CD14-positive monocyte (primary cell): ENCODE measurements at regions not wholly inside any gene's neighbourhood (a gene's known extent, or its start where the extent isn't known, plus 50 kb on each side); places are given as distances from the start of the nearest gene placed in this dataset.

Experiments
- DNase-seq, 3 donors: peaks; one replicate each; pipeline ENCODE4 v3.0.0-alpha.2; 2011 to 2022
- H2AFZ ChIP-seq: 2 replicates; pipeline ENCODE4 v1.6.0; 2012; ENCODE audit warnings: mild to moderate bottlenecking, low read depth, low read length, inconsistent platforms; ENCODE audit not compliant: insufficient read depth, poor library complexity, severe bottlenecking
- H3K27ac ChIP-seq, 2 donors: 1 replicate in 1 of 2; 2 replicates in 1 of 2; pipeline ENCODE4 v1.5.1; 2012 to 2013; ENCODE audit warnings: low read length in 2 of 2, control low read depth in 1 of 2, inconsistent platforms in 1 of 2, low read depth in 1 of 2, mild to moderate bottlenecking in 1 of 2
- H3K27me3 ChIP-seq, 2 donors: one replicate each; pipeline versions ENCODE4 v1.6.0 to v1.6.1; 2011 to 2013; ENCODE audit warnings: low read length in 2 of 2; ENCODE audit not compliant: control insufficient read depth in 2 of 2, insufficient read depth in 2 of 2
- H3K36me3 ChIP-seq, 2 donors: replicated peaks in 1 of 2; 1 replicate in 1 of 2; 2 replicates in 1 of 2; pipeline versions ENCODE4 v1.5.1 to v1.6.1; 2012 to 2013; ENCODE audit warnings: low read length in 2 of 2, control low read depth in 1 of 2, inconsistent platforms in 1 of 2, mild to moderate bottlenecking in 1 of 2; ENCODE audit not compliant: insufficient read depth in 2 of 2, control insufficient read depth in 1 of 2
- H3K4me1 ChIP-seq, 2 donors: 1 replicate in 1 of 2; 2 replicates in 1 of 2; pipeline versions ENCODE4 v1.5.1 to v1.6.1; 2012 to 2013; ENCODE audit warnings: low read length in 2 of 2, control low read depth in 1 of 2, inconsistent platforms in 1 of 2, mild to moderate bottlenecking in 1 of 2, moderate library complexity in 1 of 2; ENCODE audit not compliant: insufficient read depth in 2 of 2, control insufficient read depth in 1 of 2
- H3K4me2 ChIP-seq: replicated peaks from 2 replicates; pipeline ENCODE3; 2012; ENCODE audit warnings: low read length, moderate library complexity, mild to moderate bottlenecking; ENCODE audit not compliant: poor library complexity, severe bottlenecking; ENCODE audit errors: extremely low read depth
- H3K4me3 ChIP-seq, 3 experiments: fragments of 200-600 bp in 1 of 3; sonication (generic) in 1 of 3; replicated peaks in 1 of 3; 1 replicate in 2 of 3; 2 replicates in 1 of 3; pipeline ENCODE4 v1.5.1; 2011 to 2013; ENCODE audit warnings: low read length in 3 of 3, mild to moderate bottlenecking in 3 of 3, control low read depth in 2 of 3, low read depth in 2 of 3, inconsistent platforms in 1 of 3, moderate library complexity in 1 of 3
- H3K79me2 ChIP-seq: 2 replicates; pipeline ENCODE4 v1.6.0; 2012; ENCODE audit warnings: mild to moderate bottlenecking, control low read depth, inconsistent platforms, low read length, moderate library complexity; ENCODE audit not compliant: insufficient read depth
- H3K9ac ChIP-seq: 2 replicates; pipeline ENCODE4 v1.6.0; 2017; ENCODE audit warnings: low read length, mild to moderate bottlenecking; ENCODE audit not compliant: insufficient read depth, poor library complexity, severe bottlenecking
- H3K9me3 ChIP-seq, 2 donors: replicated peaks in 1 of 2; 1 replicate in 1 of 2; 2 replicates in 1 of 2; pipeline versions ENCODE4 v1.5.1 to v1.6.1; 2012 to 2013; ENCODE audit warnings: low read length in 2 of 2, control low read depth in 1 of 2; ENCODE audit not compliant: control insufficient read depth in 1 of 2, insufficient read depth in 1 of 2
- H4K20me1 ChIP-seq: 2 replicates; pipeline ENCODE4 v1.6.0; 2012; ENCODE audit warnings: mild to moderate bottlenecking, low read length, control low read depth, moderate library complexity; ENCODE audit not compliant: insufficient read depth
- H3K27ac Mint-ChIP-seq, 7 donors: one replicate each; pipeline ENCODE4 v1.8.0; 2020; ENCODE audit warnings: mild to moderate bottlenecking in 7 of 7, mixed read lengths in 7 of 7, moderate library complexity in 6 of 7, inconsistent platforms in 2 of 7
- H3K27me3 Mint-ChIP-seq, 3 donors: one replicate each; pipeline ENCODE4 v1.8.0; 2021 to 2022; ENCODE audit warnings: low read depth in 3 of 3, mild to moderate bottlenecking in 3 of 3, mixed read lengths in 3 of 3, moderate library complexity in 3 of 3, inconsistent platforms in 1 of 3
- H3K36me3 Mint-ChIP-seq, 2 donors: one replicate each; pipeline ENCODE4 v1.8.0; 2020; ENCODE audit warnings: mixed read lengths in 2 of 2, inconsistent platforms in 1 of 2, mild to moderate bottlenecking in 1 of 2
- H3K4me1 Mint-ChIP-seq: one replicate; pipeline ENCODE4 v1.8.0; 2020; ENCODE audit warnings: mild to moderate bottlenecking, mixed read lengths
- H3K4me3 Mint-ChIP-seq, 2 donors: one replicate each; pipeline ENCODE4 v1.8.0; 2020; ENCODE audit warnings: mild to moderate bottlenecking in 2 of 2, mixed read lengths in 2 of 2, moderate library complexity in 1 of 2
- H3K9me3 Mint-ChIP-seq, 7 donors: one replicate each; pipeline ENCODE4 v1.8.0; 2020 to 2022; ENCODE audit warnings: mixed read lengths in 7 of 7, mild to moderate bottlenecking in 6 of 7, moderate library complexity in 6 of 7, inconsistent platforms in 2 of 7
- CTCF ChIP-seq: fragments of 200-600 bp; IDR thresholded peaks from one replicate; pipeline ENCODE4 v1.8.0; 2022; ENCODE audit warnings: antibody characterized with exemption, mild to moderate bottlenecking
- WGBS: methylation state at CpG from one replicate; pipeline ENCODE4 v1.1.5; 2013; ENCODE audit warnings: missing lambda C conversion rate; ENCODE audit not compliant: insufficient coverage; 5-methylcytosine and 5-hydroxymethylcytosine counted together
- intact Hi-C, 2 donors: fragments of 100-400 bp; cut with micrococcal nuclease; formaldehyde crosslinking; loops; one replicate each; pipeline versions ENCODE4 v1.15.0 to v1.15.1; 2023

GRCh38 chr13:110097013-110097412 lies 209.9 kb downstream of the COL4A1 start:
- Histone ChIP-seq H3K36me3 (no peaks in the 10 kb centered on the region), H3K9ac (no peak overlapping the region), H3K27ac (no peak overlapping the region), H3K27me3 (no peaks in the 10 kb centered on the region), H3K4me1 (no peaks in the 10 kb centered on the region), H4K20me1 (no peaks in the 10 kb centered on the region), H2AFZ (no peak overlapping the region), H3K9me3 (peaks cover 11 to 30% of the 10 kb centered on the region in 2 donors), H3K79me2 (no peaks in the 10 kb centered on the region), H3K4me3 (no peak overlapping the region), H3K4me2 (no peak overlapping the region)
- Mint-ChIP-seq H3K9me3 (peaks cover 11 to 38% (median 28%) of the 10 kb centered on the region in 7 donors), H3K27me3 (peaks cover 2 to 5% (median 3%) of the 10 kb centered on the region in 3 donors), H3K4me3 (no peak overlapping the region), H3K4me1 (peaks cover 3% of the 10 kb centered on the region), H3K27ac (no peak overlapping the region), H3K36me3 (no peaks in the 10 kb centered on the region)
- intact Hi-C loops = no loop called here
- no peak for TF ChIP-seq CTCF
- no peak for DNase-seq
- WGBS = 93% methylated on average over 2 of the region's 5 CpGs

- WGBS = 79% methylated on average over 1 of the region's 1 CpG
- Histone ChIP-seq H2AFZ (no peak overlapping the region), H3K4me3 (no peak overlapping the region), H3K27me3 (no peaks in the 10 kb centered on the region), H4K20me1 (no peaks in the 10 kb centered on the region), H3K9ac (no peak overlapping the region), H3K36me3 (no peaks in the 10 kb centered on the region), H3K9me3 (peaks cover 0 to 2% of the 10 kb centered on the region in 2 donors), H3K4me1 (no peaks in the 10 kb centered on the region), H3K4me2 (no peak overlapping the region), H3K27ac (no peak overlapping the region), H3K79me2 (no peaks in the 10 kb centered on the region)
- H3K27ac Mint-ChIP-seq = no peak overlapping the region
- no peaks in the 10 kb centered on the region for H3K36me3 Mint-ChIP-seq
- no peak overlapping the region for H3K4me3 Mint-ChIP-seq
- H3K27me3 Mint-ChIP-seq = peaks cover under 1 to 3% (median 2%) of the 10 kb centered on the region in 3 donors
- intact Hi-C loops = no loop called here
- H3K9me3 Mint-ChIP-seq = peaks cover 0 to 4% (median 2%) of the 10 kb centered on the region in 7 donors
- DNase-seq = no peak
- peaks cover 3% of the 10 kb centered on the region for H3K4me1 Mint-ChIP-seq
- TF ChIP-seq CTCF = no peak
Measured at GRCh38 chr13:110092831-110093247, 214.1 kb downstream of the COL4A1 start.
